ENCODE measurements at regions not wholly inside any gene's neighbourhood (a gene's known extent, or its start where the extent isn't known, plus 50 kb on each side); places are given as distances from the start of the nearest gene placed in this dataset.

DNA sequence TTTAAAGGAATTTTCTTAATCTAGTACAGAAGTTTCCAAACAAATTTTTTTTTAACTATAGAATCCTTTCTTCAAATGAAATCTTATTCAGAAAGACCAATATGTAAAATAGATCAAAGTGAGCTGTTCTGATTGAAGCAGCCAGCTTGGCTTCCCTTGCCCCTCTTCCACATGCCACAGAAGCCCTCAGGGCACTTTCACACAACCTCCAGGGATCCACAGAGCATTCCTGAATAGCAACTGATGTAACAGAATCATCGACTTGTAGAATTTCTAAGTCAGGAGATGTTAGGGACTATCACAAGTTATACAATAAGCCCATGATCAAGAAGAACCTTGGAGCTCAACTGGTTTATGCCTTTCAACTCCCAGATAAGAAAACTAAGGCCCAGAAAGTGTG, 427.8 kb upstream of the C9orf72 start:
- H3K27me3 ChIP-seq, result no peaks in the 10 kb centered on the region
- H3K4me1 ChIP-seq (ENCODE audit: insufficient read depth), result no peaks in the 10 kb centered on the region
- WGBS, 3 donors, result 62 to 72% (median 70%) methylated on average over 1 of the region's 1 CpG
- no peak for TF ChIP-seq EP300 (IDR thresholded peaks at IDR 0.05)
- no peak for TF ChIP-seq POLR2A (IDR thresholded peaks at IDR 0.05)
- TF ChIP-seq, protein P1, sequence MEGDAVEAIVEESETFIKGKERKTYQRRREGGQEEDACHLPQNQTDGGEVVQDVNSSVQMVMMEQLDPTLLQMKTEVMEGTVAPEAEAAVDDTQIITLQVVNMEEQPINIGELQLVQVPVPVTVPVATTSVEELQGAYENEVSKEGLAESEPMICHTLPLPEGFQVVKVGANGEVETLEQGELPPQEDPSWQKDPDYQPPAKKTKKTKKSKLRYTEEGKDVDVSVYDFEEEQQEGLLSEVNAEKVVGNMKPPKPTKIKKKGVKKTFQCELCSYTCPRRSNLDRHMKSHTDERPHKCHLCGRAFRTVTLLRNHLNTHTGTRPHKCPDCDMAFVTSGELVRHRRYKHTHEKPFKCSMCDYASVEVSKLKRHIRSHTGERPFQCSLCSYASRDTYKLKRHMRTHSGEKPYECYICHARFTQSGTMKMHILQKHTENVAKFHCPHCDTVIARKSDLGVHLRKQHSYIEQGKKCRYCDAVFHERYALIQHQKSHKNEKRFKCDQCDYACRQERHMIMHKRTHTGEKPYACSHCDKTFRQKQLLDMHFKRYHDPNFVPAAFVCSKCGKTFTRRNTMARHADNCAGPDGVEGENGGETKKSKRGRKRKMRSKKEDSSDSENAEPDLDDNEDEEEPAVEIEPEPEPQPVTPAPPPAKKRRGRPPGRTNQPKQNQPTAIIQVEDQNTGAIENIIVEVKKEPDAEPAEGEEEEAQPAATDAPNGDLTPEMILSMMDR (IDR thresholded peaks at IDR 0.05), result no peak
- no peaks in the 10 kb centered on the region for H3K36me3 ChIP-seq
- intact Hi-C loops (cut with DNase I), result no loop called here
- H3K4me3 ChIP-seq, result no peak overlapping the region
- no peak overlapping the region for H3K27ac ChIP-seq
- H3K9me3 ChIP-seq, result no peaks in the 10 kb centered on the region
- DNase-seq, result no peak

DNA sequence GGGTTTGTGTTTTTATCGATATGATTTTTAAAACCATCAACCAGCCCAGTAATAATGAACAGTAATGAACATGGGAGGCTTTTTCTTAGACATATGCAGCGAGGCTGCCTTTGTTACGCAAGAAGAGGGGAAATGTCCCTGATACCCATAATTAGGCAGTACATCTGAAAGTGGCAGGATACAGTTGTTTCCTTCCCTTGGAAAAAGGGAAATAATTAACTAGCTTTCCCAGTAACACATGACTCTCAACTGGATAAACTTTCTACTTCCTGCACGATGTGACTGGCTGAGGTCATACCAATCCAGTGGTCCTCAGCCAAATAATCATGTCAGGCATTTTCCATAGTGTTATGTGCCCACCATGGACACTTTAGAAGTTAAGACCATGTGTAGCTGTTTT, 431.6 kb upstream of the C9orf72 start:
- TF ChIP-seq EP300 (IDR thresholded peaks at IDR 0.05), result no peak
- no peak for TF ChIP-seq POLR2A (IDR thresholded peaks at IDR 0.05)
- TF ChIP-seq, protein P1 (IDR thresholded peaks at IDR 0.05), result no peak
- Histone ChIP-seq H3K4me3 (no peak overlapping the region), H3K36me3 (no peaks in the 10 kb centered on the region), H3K9me3 (no peaks in the 10 kb centered on the region), H3K27me3 (no peaks in the 10 kb centered on the region), H3K4me1 (ENCODE audit: insufficient read depth) (no peaks in the 10 kb centered on the region), H3K27ac (no peak overlapping the region)
- no peak for DNase-seq
- 75 to 84% (median 79%) methylated on average over 4 of the region's 4 CpGs for WGBS, 3 donors
- intact Hi-C loops (cut with DNase I), result no loop called here

DNA sequence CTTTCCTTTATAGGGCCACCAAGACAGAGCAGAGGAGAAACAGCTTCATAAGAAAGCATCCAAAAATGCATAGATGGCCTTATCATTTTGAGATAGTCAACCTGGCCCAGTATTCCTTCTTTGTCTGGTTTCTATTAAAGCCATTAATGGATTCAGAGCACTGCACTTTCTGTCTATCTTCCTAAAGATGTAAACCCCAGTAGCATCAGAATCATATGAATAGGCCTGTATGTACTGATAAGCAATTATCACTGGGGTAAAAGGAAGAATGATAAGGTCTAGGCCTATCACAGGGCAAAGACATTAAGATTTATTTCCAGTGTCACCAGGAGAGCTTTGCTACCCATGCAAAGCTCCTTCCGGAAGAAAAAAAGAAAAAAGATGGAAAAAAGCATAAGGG, 432.5 kb upstream of the C9orf72 start:
- DNase-seq, result no peak
- Histone ChIP-seq H3K9me3 (no peaks in the 10 kb centered on the region), H3K27me3 (no peaks in the 10 kb centered on the region), H3K4me3 (no peak overlapping the region), H3K4me1 (ENCODE audit: insufficient read depth) (no peaks in the 10 kb centered on the region), H3K27ac (no peak overlapping the region), H3K36me3 (no peaks in the 10 kb centered on the region)
- 48 to 60% (median 54%) methylated on average over 1 of the region's 1 CpG for WGBS, 3 donors
- TF ChIP-seq, protein P1 (IDR thresholded peaks at IDR 0.05), result no peak
- no peak for TF ChIP-seq EP300 (IDR thresholded peaks at IDR 0.05)
- TF ChIP-seq POLR2A (IDR thresholded peaks at IDR 0.05), result no peak
- intact Hi-C loops (cut with DNase I), result no loop called here

DNA sequence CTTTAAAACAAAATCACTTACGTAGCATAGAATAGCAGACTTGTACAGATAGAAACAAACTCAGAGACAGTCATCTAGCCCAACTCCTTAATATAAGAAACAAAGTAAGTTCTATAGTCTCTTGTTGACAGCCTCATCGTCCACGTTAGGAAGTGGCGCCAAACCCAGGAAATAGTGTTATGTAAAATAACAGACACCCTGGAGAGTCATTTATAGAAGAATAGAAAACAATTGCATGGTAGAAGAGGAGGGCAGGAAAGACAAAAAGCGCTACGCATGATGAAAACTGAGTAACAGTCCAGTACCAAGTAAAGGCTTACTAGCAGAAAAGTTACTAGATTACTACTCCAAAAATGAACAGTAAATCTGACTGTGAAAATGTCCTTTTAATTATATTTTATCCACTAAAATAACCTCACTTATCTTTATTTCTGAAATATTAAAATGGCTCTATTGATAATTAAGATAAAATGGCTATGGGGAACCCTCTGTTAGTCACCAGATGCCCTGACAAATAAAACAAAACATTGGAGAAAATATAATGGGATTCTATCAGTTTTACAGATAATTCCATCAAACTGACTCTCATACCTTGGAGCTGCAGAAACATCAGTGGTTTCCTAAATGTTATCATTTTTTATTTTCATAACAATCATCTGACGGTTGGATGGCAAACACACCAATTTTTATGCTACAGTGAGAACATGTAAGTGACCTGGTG, 434.0 kb upstream of the C9orf72 start:
- Histone ChIP-seq H3K36me3 (no peaks in the 10 kb centered on the region), H3K4me3 (no peak overlapping the region), H3K4me1 (ENCODE audit: insufficient read depth) (no peaks in the 10 kb centered on the region), H3K9me3 (no peaks in the 10 kb centered on the region), H3K27ac (no peak overlapping the region), H3K27me3 (no peaks in the 10 kb centered on the region)
- DNase-seq, result no peak
- TF ChIP-seq, protein P1 (IDR thresholded peaks at IDR 0.05), result no peak
- TF ChIP-seq POLR2A (IDR thresholded peaks at IDR 0.05) (no peak), EP300 (IDR thresholded peaks at IDR 0.05) (no peak)
- 80 to 84% (median 81%) methylated on average over 7 of the region's 7 CpGs for WGBS, 3 donors
- intact Hi-C loops (cut with DNase I), result no loop called here

Data from ovary (tissue), 7 donors.